Nephron (organoid): ENCODE measurements at regions not wholly inside any gene's neighbourhood (a gene's known extent, or its start where the extent isn't known, plus 50 kb on each side); places are given as distances from the start of the nearest gene placed in this dataset.

Experiments used
- H3K27ac Mint-ChIP-seq, 3 experiments: 2 replicates each; pipeline ENCODE4 v1.8.0; 2020; ENCODE audit warnings: mixed read lengths in 3 of 3, mild to moderate bottlenecking in 2 of 3, moderate library complexity in 1 of 3
- H3K27me3 Mint-ChIP-seq: 2 replicates; pipeline ENCODE4 v1.8.0; 2021; ENCODE audit warnings: low read depth, mild to moderate bottlenecking, moderate library complexity, mixed read lengths
- H3K36me3 Mint-ChIP-seq: 2 replicates; pipeline ENCODE4 v1.8.0; 2020; ENCODE audit warnings: low read depth, mixed read lengths
- H3K4me1 Mint-ChIP-seq: 2 replicates; pipeline ENCODE4 v1.8.0; 2020; ENCODE audit warnings: mixed read lengths
- H3K4me3 Mint-ChIP-seq, 3 experiments: 2 replicates each; pipeline ENCODE4 v1.8.0; 2020; ENCODE audit warnings: mild to moderate bottlenecking in 3 of 3, mixed read lengths in 3 of 3, moderate library complexity in 2 of 3
- H3K9me3 Mint-ChIP-seq: 2 replicates; pipeline ENCODE4 v1.8.0; 2020; ENCODE audit warnings: mixed read lengths
- TF ChIP-seq, protein P1 (sequence below), 3 experiments: fragments of 200-600 bp; sonication (generic); IDR thresholded peaks; one replicate each; pipeline ENCODE4 v1.5.0; 2021; ENCODE audit warnings: antibody characterized with exemption in 3 of 3; ENCODE audit not compliant: unreplicated experiment in 3 of 3

DNA sequence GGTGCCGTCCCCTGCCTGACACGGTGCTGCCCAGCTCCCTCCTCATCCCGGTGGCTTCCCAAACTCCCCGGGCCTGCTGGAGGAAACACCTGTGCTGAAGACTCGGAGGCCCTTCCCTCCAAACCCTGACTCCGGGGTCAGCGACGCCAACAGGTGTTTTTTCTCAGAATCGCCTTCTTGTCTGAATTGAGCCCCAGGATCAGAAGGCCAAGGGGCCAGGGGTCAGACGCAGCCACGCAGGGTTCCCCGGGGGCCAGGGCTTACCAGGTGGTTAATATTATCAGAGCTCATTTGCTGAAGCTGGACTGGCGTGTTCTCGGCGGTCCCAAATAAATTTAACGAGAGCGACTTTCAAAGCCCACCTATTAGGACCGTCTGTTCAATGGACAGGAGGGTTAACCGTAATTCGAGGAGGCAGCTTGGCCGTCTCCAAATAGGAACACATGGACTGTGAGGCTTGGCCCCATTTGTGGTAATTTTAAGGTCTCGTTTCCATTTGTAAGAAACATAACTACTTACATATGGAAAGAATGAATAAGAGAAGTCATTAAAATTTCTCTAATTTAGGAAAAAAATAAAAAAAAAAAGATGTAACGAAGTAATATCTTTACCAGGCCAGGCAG, 239.3 kb downstream of the CRLF2 start:
- TF ChIP-seq, protein P1, sequence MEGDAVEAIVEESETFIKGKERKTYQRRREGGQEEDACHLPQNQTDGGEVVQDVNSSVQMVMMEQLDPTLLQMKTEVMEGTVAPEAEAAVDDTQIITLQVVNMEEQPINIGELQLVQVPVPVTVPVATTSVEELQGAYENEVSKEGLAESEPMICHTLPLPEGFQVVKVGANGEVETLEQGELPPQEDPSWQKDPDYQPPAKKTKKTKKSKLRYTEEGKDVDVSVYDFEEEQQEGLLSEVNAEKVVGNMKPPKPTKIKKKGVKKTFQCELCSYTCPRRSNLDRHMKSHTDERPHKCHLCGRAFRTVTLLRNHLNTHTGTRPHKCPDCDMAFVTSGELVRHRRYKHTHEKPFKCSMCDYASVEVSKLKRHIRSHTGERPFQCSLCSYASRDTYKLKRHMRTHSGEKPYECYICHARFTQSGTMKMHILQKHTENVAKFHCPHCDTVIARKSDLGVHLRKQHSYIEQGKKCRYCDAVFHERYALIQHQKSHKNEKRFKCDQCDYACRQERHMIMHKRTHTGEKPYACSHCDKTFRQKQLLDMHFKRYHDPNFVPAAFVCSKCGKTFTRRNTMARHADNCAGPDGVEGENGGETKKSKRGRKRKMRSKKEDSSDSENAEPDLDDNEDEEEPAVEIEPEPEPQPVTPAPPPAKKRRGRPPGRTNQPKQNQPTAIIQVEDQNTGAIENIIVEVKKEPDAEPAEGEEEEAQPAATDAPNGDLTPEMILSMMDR (IDR thresholded peaks at IDR 0.05; ENCODE audit: unreplicated experiment in 3 of 3) = no peak
- no peaks in the 10 kb centered on the region for H3K36me3 Mint-ChIP-seq
- no peak overlapping the region for H3K27ac Mint-ChIP-seq
- H3K4me3 Mint-ChIP-seq = no peak overlapping the region
- H3K4me1 Mint-ChIP-seq = no peaks in the 10 kb centered on the region
- H3K9me3 Mint-ChIP-seq = peaks cover 6% of the 10 kb centered on the region
- H3K27me3 Mint-ChIP-seq = peaks cover 4% of the 10 kb centered on the region

DNA sequence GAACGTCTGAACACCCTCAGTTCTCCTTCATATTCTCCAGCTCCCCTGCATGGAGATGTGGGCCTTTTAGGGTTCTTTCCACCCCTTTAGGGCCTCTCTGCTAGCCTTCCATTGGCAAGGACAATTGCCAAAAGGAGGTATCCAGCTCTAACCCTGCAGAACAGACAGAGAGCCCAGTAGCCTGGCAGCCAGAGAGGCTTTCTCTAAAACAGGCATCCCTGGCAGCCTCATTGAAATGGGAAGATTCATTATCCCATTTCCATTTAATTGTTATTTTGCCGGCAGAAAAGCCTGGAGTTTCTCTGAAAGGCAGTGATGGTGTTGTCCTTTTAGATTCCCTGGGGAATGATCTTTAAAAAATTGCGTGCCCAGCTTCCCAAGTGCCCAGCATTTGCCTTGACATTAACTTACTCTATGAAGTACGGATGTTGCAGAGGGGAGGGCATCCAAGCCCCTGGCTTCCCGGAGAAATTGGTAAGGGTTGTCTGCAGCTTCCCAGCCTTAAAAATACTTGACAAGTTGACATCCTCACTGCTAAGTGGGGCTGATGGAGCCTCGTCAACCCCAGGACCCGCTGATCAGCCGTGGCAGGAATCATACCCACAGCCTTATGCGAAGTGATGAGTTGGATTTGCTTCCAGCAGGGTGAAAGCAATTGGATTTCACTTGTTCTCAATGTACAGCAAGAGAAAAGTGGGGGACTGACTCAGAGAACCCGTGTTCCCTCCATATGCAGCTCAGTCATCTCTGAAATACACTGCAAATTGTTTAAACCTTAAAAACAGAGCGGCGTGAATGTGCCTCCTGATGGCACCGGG, 244.1 kb downstream of the CRLF2 start:
- Mint-ChIP-seq H3K4me3 (no peak overlapping the region), H3K9me3 (no peaks in the 10 kb centered on the region), H3K36me3 (no peaks in the 10 kb centered on the region), H3K27ac (no peak overlapping the region), H3K4me1 (peaks cover 9% of the 10 kb centered on the region), H3K27me3 (peaks cover 15% of the 10 kb centered on the region)
- TF ChIP-seq, protein P1 (IDR thresholded peaks at IDR 0.05; ENCODE audit: unreplicated experiment in 3 of 3) = no peak

DNA sequence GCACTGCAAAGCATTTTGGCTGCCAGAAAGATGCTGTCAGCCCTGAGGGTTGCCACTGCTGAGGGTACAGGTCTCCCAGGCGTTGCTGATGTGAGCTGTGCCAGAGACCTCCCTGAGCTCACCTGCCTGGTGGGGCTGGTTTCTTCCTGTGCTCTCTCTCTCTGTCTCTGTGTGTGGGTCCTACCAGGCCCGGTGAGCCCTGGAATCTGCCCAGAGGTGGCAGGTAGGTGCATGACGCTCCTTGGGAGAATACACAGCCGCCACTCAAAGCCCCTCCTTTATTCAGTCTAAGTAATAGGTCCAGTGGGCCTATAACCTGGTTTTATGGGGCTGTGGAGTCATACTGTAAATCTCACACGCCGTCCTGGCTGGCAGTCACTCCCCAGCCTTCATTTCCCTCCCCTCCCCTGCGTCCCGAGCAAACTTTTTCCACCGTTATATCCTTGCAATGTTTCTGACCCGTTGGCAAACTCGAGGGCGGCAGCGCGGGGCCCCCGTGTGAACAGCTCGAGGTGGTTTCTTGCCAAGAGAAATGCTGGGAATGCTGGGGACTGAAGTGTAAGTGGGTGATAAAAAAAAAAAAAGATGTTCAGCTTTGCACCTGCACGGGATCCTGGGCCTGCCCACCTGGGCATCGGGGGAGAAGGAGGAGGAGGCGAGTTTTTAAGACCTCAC, 245.9 kb downstream of the CRLF2 start:
- Mint-ChIP-seq H3K27ac (no peak overlapping the region), H3K9me3 (no peaks in the 10 kb centered on the region), H3K27me3 (peaks cover 15% of the 10 kb centered on the region), H3K4me3 (no peak overlapping the region), H3K36me3 (no peaks in the 10 kb centered on the region), H3K4me1 (peaks cover 9% of the 10 kb centered on the region)
- TF ChIP-seq, protein P1 (IDR thresholded peaks at IDR 0.05; ENCODE audit: unreplicated experiment in 3 of 3) = no peak

DNA sequence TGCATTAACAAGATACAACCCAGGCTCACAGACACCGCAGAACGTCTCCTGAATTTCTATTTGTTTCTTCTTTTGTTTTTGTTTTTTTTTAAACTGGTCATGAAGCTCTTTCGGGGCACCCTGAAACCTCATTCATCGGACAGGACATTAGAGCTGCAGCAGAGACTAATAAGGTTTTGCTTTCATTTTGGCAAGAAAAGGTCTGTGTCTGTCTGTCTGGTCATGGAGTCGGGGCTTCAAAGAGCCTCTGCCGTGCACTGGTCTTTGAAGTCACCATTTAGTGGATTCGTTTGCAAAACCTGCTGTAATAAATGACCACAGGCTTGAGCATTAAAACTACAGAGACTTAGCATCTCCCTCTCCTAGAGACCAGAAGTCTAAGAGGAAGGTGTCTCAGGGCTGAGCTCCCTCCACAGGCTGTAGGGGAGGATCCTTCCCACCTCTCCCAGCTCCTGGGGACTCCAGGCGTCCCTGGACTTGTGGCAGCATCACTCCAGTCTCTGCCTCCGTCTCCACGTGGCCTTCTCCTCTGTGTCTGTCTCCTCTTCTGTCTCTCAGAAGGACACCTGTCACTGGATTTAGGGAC, 247.5 kb downstream of the CRLF2 start:
- peaks cover 22% of the 10 kb centered on the region for H3K27me3 Mint-ChIP-seq
- TF ChIP-seq, protein P1 (IDR thresholded peaks at IDR 0.05; ENCODE audit: unreplicated experiment in 3 of 3) = no peak
- H3K9me3 Mint-ChIP-seq = no peaks in the 10 kb centered on the region
- H3K4me3 Mint-ChIP-seq = peak overlapping the region in 2 of 3 experiments; percentile 23 to 39
- peak overlapping the region in 1 of 3 experiments; percentile 51 for H3K27ac Mint-ChIP-seq
- peaks cover 19% of the 10 kb centered on the region for H3K4me1 Mint-ChIP-seq
- no peaks in the 10 kb centered on the region for H3K36me3 Mint-ChIP-seq

DNA sequence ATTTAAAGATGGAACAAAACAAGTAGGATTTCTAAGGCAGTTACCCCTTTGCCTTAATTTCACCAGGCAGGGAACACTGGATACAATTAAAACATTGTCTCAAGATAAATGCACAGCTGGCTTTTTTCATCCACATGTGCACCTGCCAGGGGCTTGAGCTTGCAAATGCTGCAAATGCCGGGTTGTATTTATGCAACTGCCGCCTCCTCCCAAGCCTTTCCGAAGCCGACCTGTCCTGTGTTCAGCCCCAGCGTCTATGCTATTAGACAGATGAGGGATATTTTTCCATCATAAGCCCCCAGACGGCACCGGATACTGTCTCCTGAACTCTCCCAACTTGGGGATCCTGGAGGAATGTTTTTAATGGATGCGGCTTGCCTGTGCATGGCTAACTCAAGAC, 251.6 kb downstream of the CRLF2 start:
- Mint-ChIP-seq H3K9me3 (no peaks in the 10 kb centered on the region), H3K4me3 (no peak overlapping the region), H3K27ac (peak overlapping the region in 1 of 3 experiments; percentile 38), H3K4me1 (peaks cover 36% of the 10 kb centered on the region), H3K27me3 (peaks cover 30% of the 10 kb centered on the region), H3K36me3 (no peaks in the 10 kb centered on the region)
- TF ChIP-seq, protein P1 (IDR thresholded peaks at IDR 0.05; ENCODE audit: unreplicated experiment in 3 of 3) = no peak
